Astrocyte (in vitro differentiated cells and primary cell): ENCODE measurements at regions not wholly inside any gene's neighbourhood (a gene's known extent, or its start where the extent isn't known, plus 50 kb on each side); places are given as distances from the start of the nearest gene placed in this dataset.

Source experiments
- EZH2 ChIP-seq: IDR thresholded peaks from 2 replicates; pipeline ENCODE4 v1.6.1; 2012; ENCODE audit warnings: mild to moderate bottlenecking, low read length, inconsistent platforms; ENCODE audit not compliant: insufficient read depth
- TF ChIP-seq, protein P1 (sequence below): IDR thresholded peaks from 2 replicates; pipeline ENCODE4 v1.5.1; 2011; ENCODE audit warnings: low read depth, mild to moderate bottlenecking, inconsistent platforms, low read length, moderate library complexity; ENCODE audit not compliant: insufficient read depth

DNA sequence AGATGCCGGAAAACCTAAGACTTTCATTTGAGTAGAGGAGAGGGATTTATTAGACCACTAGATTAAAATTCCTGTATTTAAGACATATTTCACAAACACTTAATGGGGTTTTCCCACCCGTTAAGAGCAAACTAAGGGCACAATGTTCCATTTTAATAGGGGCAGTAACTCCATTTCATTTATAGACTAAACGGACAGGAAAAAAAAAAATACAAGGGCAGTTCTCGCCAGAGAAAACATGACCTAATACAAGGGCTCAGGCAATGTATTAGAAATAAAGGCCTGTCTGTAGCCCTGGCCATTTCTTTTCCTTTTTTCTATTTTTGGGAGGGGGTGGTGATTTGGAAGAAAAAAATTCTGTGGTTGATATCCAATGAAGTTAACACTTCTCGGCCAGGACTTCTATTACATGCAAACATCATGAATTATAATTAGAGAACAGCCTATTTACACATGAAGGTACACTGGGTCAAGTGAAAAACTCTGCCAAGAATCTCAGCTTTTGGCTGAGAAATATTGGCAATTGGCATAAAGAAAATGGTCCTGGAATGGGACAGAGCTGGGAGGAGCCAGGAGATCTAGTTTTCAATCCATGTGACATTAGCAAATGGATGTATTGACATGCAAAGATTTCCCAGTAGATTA is 641.1 kb upstream of the TBX3 start:
- no peak for TF ChIP-seq EZH2
- TF ChIP-seq, protein P1, sequence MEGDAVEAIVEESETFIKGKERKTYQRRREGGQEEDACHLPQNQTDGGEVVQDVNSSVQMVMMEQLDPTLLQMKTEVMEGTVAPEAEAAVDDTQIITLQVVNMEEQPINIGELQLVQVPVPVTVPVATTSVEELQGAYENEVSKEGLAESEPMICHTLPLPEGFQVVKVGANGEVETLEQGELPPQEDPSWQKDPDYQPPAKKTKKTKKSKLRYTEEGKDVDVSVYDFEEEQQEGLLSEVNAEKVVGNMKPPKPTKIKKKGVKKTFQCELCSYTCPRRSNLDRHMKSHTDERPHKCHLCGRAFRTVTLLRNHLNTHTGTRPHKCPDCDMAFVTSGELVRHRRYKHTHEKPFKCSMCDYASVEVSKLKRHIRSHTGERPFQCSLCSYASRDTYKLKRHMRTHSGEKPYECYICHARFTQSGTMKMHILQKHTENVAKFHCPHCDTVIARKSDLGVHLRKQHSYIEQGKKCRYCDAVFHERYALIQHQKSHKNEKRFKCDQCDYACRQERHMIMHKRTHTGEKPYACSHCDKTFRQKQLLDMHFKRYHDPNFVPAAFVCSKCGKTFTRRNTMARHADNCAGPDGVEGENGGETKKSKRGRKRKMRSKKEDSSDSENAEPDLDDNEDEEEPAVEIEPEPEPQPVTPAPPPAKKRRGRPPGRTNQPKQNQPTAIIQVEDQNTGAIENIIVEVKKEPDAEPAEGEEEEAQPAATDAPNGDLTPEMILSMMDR = no peak
